H1 (cell line): ENCODE measurements at regions not wholly inside any gene's neighbourhood (a gene's known extent, or its start where the extent isn't known, plus 50 kb on each side); places are given as distances from the start of the nearest gene placed in this dataset.

Source experiments
- RFX5 ChIP-seq: IDR thresholded peaks from 2 replicates; pipeline ENCODE4 v1.6.1; 2011; ENCODE audit warnings: low read depth, low read length, improper control_type of control experiment, borderline replicate concordance
- TF ChIP-seq, protein P1 (sequence below): fragments of 300-600 bp; sonication (generic); IDR thresholded peaks from 2 replicates; pipeline ENCODE4 v1.7.1; 2012; ENCODE audit warnings: low read length, moderate library complexity, mild to moderate bottlenecking, inconsistent platforms; ENCODE audit not compliant: insufficient replicate concordance
- TF ChIP-seq, protein P2 (sequence below): IDR thresholded peaks from 2 replicates; pipeline ENCODE4 v1.6.1; 2012; ENCODE audit warnings: low read length, inconsistent platforms

DNA sequence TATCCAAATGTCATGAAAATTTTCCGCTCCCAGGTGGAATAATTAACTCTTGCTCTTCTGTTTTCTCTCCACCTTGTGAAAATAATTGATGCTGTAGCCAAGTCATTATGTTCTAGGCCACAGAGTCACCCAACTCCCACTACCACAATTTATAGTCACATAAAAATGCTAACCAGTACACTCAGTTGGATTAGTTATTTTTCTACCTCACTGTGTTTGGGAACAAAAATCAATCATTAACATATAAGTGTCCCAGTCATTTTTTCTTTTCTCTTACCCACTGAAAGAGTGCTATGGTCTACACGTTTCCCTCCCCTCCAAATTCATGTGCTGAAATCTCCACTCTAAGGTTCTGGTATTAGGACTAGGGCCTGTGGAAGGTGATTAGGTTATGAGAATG, 255.6 kb upstream of the LMCD1 start (continued):
- TF ChIP-seq, protein P1, sequence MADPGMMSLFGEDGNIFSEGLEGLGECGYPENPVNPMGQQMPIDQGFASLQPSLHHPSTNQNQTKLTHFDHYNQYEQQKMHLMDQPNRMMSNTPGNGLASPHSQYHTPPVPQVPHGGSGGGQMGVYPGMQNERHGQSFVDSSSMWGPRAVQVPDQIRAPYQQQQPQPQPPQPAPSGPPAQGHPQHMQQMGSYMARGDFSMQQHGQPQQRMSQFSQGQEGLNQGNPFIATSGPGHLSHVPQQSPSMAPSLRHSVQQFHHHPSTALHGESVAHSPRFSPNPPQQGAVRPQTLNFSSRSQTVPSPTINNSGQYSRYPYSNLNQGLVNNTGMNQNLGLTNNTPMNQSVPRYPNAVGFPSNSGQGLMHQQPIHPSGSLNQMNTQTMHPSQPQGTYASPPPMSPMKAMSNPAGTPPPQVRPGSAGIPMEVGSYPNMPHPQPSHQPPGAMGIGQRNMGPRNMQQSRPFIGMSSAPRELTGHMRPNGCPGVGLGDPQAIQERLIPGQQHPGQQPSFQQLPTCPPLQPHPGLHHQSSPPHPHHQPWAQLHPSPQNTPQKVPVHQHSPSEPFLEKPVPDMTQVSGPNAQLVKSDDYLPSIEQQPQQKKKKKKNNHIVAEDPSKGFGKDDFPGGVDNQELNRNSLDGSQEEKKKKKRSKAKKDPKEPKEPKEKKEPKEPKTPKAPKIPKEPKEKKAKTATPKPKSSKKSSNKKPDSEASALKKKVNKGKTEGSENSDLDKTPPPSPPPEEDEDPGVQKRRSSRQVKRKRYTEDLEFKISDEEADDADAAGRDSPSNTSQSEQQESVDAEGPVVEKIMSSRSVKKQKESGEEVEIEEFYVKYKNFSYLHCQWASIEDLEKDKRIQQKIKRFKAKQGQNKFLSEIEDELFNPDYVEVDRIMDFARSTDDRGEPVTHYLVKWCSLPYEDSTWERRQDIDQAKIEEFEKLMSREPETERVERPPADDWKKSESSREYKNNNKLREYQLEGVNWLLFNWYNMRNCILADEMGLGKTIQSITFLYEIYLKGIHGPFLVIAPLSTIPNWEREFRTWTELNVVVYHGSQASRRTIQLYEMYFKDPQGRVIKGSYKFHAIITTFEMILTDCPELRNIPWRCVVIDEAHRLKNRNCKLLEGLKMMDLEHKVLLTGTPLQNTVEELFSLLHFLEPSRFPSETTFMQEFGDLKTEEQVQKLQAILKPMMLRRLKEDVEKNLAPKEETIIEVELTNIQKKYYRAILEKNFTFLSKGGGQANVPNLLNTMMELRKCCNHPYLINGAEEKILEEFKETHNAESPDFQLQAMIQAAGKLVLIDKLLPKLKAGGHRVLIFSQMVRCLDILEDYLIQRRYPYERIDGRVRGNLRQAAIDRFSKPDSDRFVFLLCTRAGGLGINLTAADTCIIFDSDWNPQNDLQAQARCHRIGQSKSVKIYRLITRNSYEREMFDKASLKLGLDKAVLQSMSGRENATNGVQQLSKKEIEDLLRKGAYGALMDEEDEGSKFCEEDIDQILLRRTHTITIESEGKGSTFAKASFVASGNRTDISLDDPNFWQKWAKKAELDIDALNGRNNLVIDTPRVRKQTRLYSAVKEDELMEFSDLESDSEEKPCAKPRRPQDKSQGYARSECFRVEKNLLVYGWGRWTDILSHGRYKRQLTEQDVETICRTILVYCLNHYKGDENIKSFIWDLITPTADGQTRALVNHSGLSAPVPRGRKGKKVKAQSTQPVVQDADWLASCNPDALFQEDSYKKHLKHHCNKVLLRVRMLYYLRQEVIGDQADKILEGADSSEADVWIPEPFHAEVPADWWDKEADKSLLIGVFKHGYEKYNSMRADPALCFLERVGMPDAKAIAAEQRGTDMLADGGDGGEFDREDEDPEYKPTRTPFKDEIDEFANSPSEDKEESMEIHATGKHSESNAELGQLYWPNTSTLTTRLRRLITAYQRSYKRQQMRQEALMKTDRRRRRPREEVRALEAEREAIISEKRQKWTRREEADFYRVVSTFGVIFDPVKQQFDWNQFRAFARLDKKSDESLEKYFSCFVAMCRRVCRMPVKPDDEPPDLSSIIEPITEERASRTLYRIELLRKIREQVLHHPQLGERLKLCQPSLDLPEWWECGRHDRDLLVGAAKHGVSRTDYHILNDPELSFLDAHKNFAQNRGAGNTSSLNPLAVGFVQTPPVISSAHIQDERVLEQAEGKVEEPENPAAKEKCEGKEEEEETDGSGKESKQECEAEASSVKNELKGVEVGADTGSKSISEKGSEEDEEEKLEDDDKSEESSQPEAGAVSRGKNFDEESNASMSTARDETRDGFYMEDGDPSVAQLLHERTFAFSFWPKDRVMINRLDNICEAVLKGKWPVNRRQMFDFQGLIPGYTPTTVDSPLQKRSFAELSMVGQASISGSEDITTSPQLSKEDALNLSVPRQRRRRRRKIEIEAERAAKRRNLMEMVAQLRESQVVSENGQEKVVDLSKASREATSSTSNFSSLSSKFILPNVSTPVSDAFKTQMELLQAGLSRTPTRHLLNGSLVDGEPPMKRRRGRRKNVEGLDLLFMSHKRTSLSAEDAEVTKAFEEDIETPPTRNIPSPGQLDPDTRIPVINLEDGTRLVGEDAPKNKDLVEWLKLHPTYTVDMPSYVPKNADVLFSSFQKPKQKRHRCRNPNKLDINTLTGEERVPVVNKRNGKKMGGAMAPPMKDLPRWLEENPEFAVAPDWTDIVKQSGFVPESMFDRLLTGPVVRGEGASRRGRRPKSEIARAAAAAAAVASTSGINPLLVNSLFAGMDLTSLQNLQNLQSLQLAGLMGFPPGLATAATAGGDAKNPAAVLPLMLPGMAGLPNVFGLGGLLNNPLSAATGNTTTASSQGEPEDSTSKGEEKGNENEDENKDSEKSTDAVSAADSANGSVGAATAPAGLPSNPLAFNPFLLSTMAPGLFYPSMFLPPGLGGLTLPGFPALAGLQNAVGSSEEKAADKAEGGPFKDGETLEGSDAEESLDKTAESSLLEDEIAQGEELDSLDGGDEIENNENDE: no peak
- TF ChIP-seq, protein P2, sequence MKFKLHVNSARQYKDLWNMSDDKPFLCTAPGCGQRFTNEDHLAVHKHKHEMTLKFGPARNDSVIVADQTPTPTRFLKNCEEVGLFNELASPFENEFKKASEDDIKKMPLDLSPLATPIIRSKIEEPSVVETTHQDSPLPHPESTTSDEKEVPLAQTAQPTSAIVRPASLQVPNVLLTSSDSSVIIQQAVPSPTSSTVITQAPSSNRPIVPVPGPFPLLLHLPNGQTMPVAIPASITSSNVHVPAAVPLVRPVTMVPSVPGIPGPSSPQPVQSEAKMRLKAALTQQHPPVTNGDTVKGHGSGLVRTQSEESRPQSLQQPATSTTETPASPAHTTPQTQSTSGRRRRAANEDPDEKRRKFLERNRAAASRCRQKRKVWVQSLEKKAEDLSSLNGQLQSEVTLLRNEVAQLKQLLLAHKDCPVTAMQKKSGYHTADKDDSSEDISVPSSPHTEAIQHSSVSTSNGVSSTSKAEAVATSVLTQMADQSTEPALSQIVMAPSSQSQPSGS: no peak
- TF ChIP-seq RFX5: no peak
